Skin of body (tissue), 1 donor: ENCODE measurements at regions not wholly inside any gene's neighbourhood (a gene's known extent, or its start where the extent isn't known, plus 50 kb on each side); places are given as distances from the start of the nearest gene placed in this dataset.

Experiments
- DNase-seq: peaks from one replicate; lab custom pipeline; 2025; lab: John Stamatoyannopoulos, UW

DNA sequence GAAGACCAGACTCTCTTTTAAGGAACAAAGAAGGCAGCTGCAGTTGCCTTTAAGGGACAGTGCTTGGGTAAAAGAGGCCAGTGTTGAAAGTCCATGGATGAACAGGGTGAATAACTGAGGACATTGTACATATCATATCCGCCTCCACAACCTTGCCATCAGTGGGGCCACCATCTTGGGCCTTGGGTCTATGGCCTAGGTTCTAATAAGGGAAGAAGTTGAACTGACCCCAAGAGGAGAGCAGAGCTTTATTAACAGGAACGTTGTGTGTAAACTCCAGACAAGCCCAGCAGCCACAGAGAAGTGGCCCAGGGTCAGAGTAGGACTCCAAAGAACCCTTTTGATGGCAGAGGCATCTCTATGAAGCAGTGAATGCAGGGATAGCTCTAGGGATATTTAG is 332.8 kb downstream of the CYP26B1 start:
- no peak for DNase-seq

DNA sequence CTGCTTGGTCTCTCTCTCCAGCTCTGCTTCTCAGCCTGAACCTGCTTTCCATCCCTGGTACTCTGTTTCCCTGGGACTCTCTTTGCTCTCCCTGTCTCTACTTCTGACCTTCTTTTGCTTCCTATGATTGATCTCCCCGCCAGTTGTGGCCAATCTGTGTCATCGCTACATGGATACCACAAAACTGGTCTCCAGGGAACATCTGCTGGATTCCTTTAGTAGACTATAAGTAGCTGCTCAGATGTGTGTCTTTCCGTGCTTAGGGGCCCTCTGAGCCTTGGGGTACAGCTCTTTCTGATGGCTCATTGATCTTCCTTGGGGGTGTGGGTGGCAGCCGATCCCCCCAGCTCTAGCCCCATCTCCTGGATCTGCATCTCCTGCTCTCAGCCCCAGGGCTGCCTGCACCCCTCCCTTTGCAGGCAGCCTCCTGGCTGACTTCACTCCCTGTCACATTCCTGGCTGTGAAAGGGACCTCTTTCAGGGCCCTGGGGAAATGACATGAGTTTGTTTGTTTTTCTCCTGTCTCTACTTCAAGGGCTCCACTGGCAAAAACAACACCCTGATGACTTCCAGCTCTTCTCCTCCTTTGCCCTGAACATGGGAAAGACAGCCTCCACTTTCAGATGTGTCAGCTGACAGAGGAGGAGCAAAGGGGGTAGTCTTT is 333.7 kb downstream of the CYP26B1 start:
- DNase-seq: peak; percentile 37

DNA sequence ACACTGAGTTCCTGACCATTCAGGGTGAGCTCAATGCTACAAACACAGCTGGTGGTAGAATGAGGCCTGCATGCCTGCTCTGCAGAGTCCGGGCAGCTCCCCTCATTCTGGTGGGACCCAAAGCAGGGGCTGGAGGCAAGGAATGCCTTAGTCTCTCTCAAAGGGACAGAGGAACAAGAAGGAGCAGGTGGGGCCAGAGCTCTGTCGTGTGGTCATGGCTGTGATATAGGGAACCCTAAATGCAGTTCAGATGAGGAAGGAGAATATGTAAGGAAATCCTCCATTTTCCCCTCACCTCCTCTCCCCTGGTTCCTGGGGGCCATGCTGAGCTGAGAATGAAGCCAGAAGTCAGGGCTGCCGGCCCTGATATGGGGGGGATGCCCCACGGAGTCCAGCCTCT is 334.3 kb downstream of the CYP26B1 start:
- no peak for DNase-seq

GRCh38 chr2:71812736-71813135 is 334.9 kb downstream of the CYP26B1 start:
- no peak for DNase-seq

- DNase-seq: no peak
Measured at GRCh38 chr2:71811726-71812125, 335.9 kb downstream of the CYP26B1 start.

DNA sequence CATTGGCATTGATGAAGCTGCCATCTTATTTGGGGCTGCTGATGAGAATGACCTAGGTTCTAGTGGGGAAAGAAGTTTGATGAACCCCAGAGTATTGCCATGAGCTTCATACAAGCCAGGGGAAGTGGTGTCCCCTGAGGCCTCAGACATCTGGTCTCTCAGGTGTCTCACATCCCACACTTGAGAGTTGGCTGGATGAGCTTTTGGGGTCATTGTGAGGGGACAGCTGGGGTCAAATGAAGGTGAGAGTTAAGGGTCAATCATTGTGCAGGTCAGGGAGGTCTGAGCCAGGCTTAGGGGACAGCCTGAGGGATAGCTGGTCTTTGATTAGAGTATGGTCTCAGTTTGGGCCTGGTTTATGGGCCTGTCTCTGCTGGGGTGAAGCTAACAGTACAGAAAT is 336.5 kb downstream of the CYP26B1 start:
- no peak for DNase-seq

GRCh38 chr2:71807581-71808451 is 339.8 kb downstream of the CYP26B1 start:
- DNase-seq: peak; percentile 59

GRCh38 chr2:71806432-71806831 is 341.2 kb downstream of the CYP26B1 start:
- no peak for DNase-seq

- peak; percentile 64 for DNase-seq
Measured at GRCh38 chr2:71804281-71804751, 343.3 kb downstream of the CYP26B1 start.

DNA sequence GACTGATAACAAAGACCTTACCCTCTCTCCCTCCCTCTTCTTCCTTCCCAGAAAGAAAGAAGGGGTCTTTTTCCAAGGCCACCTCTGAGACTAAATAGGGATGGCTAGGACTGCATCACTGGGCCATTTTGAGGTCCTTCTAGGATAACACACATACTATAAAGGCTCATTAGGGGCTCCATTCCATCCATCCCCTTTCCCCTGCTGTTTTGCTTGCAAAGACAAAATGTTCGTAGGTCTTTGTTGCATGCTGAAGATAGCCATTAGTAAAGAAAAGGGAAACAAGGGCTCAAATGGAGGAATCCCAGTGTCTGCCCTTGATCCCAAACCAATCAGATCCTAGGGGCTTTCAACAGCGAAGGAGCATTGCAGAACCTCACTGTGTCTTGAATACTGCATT is 344.3 kb downstream of the CYP26B1 start:
- DNase-seq: no peak

DNA sequence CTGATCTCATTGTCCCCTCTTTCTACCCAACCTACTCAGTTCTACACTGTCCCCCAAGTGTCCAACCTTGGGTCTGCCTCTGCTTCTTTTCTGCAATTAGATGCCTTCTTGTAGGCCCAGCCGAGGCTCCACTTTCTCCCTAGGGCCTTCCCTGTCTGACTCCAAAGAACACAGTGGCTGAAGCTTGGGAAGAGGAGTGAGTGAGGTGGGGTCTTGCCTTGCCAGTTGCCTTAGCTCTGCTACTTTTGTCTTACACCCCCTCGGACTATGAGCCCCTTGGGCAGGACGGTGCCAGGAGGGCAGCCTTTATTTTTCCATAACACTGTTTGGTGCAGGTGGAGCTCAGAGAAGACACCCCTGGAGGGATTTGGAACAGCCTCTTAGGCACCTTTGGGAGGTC is 345.1 kb downstream of the CYP26B1 start:
- DNase-seq: no peak

- peak; percentile 73 for DNase-seq
Measured at GRCh38 chr2:71801969-71802368, 345.7 kb downstream of the CYP26B1 start.

DNA sequence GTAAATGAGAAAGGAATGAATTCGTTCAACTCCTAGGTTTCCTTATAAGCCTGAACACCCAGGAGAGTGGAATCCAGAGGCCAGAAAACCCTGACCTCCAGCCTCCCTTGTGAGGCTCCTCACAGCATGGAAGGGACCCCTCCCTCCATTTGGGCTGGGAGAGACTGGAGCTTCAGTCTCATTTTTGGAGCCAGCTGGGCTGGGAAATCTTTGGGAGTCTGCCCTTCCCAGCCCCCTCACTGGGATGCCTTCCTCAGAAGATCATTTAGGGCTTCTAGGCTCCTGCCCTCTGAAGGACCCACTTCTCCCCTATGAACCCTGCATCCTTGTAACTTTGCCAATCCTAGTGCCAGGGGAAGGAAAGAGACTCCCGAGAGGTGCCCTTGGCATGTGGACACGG is 346.1 kb downstream of the CYP26B1 start:
- DNase-seq: peak; percentile 29

- peak; percentile 88 for DNase-seq
Measured at GRCh38 chr2:71800851-71801250, 346.8 kb downstream of the CYP26B1 start.

DNA sequence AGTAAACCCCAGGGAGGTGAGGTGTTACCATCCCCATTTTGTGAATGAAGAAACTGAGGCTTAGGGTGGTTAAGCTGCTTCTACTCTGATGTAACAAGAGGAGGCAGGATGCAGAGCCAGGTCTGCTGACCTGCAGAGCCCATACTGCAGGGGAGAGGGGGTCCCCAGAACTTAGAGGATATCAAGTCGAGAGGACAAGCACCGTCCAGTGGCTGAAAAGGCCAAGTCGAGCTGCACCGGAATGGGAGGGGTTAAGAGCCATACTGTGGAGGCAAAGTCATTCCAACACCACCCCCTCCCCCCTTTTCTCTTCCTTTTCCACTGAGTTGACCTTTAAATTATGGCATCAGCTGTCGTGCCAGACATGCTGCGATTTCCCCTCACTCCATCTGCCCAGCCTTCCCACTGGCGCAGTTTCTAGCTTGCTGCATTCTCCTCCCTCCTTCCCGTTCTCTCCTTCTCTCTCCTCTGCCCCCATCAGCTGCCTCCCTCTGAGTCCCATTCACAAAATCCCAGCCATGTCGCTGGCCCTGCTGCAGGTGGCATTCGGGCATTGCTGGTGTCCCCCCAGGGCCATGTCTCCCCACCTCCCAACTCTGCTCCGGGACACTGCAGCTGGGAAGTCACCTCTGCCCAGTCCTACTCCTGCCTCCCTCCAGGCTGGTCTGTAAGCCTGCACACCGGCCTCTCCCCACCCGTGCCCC is 346.9 kb downstream of the DYSF start:
- DNase-seq: peak; percentile 44

DNA sequence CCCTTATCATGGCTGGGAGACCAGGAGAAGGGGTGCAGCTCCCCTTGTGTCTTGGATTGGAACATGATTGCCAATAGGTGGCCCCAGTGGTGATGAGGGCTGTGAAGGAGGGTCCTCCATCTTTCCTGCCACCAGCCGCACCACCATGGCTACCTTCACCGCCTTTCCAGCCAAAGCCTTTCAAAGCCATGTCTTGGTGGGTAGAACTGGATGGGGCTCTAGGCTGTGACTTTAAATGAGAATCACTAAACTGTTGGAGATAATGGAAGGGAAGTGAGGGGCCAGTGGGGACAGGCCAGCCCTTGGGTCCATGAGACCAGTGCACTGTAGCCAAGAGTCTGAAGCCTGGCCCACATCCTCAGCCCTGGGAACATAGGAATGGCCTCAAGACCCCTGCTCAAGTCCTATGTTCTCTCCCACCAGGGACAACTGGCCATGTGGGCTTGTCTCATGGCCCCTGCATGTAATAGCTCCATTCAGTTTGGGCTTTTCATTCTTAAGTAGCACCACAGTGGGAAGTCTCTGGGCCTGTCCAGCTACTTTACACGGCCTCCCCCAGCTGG is 345.7 kb downstream of the DYSF start:
- DNase-seq: no peak

GRCh38 chr2:71798266-71799012 is 345.1 kb downstream of the DYSF start:
- DNase-seq: no peak

- DNase-seq: no peak
Measured at GRCh38 chr2:71797035-71797810, 343.9 kb downstream of the DYSF start.

GRCh38 chr2:71796174-71796593 is 342.8 kb downstream of the DYSF start:
- peak; percentile 27 for DNase-seq

DNA sequence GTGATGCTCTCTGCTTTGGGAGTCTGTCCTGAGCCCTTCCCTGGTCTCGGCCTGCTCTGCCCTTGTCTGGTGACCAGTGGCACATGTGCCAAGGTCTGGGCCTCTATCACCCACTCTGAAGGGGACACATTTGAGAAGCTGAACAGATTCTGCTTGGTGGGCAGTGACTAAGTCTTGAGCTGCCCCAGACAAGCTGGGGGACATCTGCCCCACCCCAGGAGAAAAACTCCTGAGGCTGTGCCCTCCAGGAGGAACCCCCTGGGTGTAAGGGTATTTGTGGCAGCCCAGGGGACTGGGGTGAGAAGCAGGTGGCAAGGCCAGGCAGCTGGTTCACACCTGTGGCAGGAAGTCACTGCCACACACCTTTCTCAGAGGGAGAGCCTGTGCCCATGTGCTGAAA is 342.1 kb downstream of the DYSF start:
- DNase-seq: no peak
